Posterior cingulate gyrus (tissue), 11 donors: ENCODE measurements at regions not wholly inside any gene's neighbourhood (a gene's known extent, or its start where the extent isn't known, plus 50 kb on each side); places are given as distances from the start of the nearest gene placed in this dataset.
A peak's percentile ranks its signal among the peaks of the same experiment; 100 is the strongest.
"Not testable (repeated sequence)": the region's sequence is repeated elsewhere in the genome, so short reads cannot be mapped to it uniquely, and the experiment has no call there.

Source experiments
- DNase-seq, 10 donors: peaks; one replicate each; pipeline versions ENCODE4 v3.0.0 to v3.0.0-alpha.2; 2020 to 2021; ENCODE audit warnings: mixed read lengths in 3 of 10
- intact Hi-C: fragments of 100-400 bp; cut with DNase I; formaldehyde crosslinking; loops from one replicate; pipeline ENCODE4 v1.15.1; 2023

GRCh38 chr13:89380101-89380500 lies 1708.9 kb downstream of the SLITRK5 start:
- no peak for DNase-seq
- intact Hi-C loops = no loop called here

DNA sequence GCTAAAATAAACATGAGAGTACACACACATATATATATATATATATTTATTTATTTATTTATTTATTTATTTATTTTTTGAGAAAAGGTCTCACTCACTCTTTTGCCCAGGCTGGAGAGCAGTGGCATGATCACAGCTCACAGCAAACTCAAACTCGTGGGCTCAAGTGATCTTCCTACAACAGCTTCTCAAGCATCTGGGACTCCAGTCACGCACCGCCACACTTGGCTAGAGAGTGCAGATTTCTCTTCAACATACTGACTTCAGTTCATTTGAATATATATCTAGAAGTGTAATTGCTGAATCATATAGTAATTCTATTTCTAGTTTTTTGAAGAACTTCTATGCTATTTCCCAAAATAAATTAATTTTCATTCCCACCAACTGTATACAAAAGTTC lies 1711.8 kb downstream of the SLITRK5 start:
- intact Hi-C loops = no loop called here
- no peak for DNase-seq

DNA sequence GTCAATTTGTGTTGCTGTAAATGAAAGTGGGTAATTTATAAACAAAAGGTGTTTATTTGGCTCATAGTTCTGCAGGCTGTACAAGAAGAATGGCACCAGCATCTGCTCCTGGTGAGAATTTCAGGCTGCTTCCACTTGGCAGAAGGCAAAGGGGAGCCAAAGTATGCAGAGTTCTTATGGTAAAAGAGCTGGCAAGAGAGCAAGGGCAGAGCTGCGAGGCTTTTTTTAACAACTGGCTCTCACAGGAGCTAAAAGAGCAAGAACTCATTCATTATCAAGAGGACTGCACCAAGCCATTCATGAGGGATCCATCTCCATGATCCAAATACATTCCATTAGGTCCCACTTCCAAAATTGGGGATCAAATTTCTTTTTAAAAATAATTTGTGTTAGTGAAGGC lies 1712.7 kb downstream of the SLITRK5 start:
- DNase-seq = no peak
- intact Hi-C loops = no loop called here

GRCh38 chr13:89393758-89394304 lies 1722.7 kb downstream of the SLITRK5 start:
- intact Hi-C loops = no loop called here
- no peak for DNase-seq

DNA sequence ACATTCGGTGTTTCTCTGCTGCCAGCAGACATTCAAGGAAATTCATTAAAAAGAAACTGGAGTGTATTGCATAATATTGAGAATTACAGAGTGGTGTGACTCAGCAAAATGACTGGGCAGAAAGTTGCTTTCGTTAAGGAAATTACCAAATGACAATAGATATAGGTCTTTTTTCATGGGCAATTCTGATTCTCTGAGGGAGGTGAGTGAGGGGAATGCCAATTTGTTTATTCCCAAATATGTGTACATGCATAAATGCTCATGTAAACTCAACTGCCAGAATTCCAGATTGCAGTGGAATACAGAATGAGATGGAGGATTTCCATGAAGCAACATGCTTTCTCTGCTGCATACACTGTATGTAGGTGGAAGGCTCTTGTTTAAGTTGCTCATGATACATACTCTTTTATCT lies 1730.1 kb downstream of the SLITRK5 start:
- DNase-seq = no peak

GRCh38 chr13:89402211-89402610 lies 1731.0 kb downstream of the SLITRK5 start:
- no peak for DNase-seq

More for the DNA sequence above, 1730.1 kb downstream of the SLITRK5 start:
- intact Hi-C loops = no loop called here

GRCh38 chr13:89406096-89406495 lies 1734.9 kb downstream of the SLITRK5 start:
- intact Hi-C loops, DNase-seq: not testable (repeated sequence)

More at GRCh38 chr13:89402211-89402610, 1731.0 kb downstream of the SLITRK5 start:
- intact Hi-C loops = no loop called here

GRCh38 chr13:89407357-89407756 lies 1736.2 kb downstream of the SLITRK5 start:
- intact Hi-C loops = no loop called here
- no peak for DNase-seq

DNA sequence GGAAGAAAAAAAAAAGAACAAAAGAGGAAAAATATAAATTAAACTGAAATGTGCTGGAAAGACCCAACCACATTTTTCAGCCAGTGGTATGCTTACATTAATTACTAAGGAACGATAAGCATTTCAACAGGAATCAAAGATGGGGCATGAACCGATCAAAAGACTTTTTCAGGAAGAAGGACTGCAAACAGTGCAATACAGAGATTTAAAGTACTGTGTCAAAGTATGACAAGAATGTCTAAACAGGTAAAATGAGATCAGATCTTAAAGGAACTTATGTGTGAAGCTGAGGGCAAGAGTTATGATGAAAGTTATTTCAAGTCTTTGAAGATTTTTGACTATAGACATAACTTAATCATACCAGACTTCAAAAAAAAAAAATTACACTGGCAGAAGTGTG lies 1761.8 kb downstream of the SLITRK5 start:
- DNase-seq = no peak
- intact Hi-C loops = no loop called here

DNA sequence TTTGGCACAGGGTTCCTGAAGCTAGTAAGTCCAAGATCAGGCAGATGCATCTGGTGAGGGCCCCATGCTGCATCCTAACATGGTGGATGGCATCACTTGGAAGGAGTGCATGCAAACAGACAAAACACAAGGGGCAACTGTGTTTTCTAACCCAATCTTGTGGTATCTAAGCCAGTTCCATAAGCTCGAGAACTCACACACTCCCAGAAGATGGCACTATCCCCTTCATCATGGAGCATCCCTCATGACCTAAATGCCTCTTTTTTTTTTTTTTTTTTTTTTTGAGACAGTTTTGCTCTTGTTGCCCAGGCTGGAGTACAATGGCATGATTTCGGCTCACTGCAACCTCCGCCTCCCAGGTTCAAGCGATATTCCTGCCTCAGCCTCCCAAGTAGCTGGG lies 1763.5 kb downstream of the SLITRK5 start:
- DNase-seq = peak in 1 of 10 donors; percentile 30
- intact Hi-C loops = not testable (repeated sequence)

DNA sequence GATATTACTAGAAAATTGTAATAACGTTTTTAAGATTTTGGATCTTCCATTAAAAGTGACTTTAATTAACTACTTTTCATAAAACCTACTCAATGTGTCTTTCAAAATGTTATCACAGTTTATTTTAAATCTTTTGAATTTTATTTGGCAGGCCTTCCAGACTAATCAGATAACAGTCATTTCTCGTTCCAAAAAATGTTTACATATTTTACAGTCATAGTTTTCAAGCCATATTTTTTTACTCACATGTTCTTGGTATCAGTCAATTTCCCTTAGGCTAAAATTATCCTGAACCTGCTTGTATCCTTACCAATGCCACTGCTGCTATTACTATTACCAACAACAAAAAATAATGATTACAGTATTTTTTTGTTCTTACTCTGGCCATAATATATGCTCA lies 1783.5 kb downstream of the SLITRK5 start:
- no peak for DNase-seq
- intact Hi-C loops = no loop called here

DNA sequence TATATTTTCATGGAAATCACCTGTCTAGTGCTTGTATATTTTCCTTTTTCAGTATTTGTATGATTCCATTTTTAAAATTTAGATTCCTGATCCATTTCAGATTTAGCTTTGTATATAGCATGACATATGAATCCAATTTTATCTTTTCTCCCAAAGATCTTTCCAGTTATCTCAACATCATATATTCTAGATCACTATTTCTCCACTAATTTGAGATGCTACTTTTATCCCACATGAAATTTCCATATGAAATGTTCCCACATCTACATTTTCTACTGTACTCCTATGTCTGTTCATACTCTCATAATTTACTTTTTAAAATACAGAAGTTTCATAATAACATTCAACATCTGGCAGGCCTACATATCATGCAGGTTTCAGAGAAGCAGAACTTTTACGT lies 1784.1 kb downstream of the SLITRK5 start:
- intact Hi-C loops = no loop called here
- DNase-seq = no peak

DNA sequence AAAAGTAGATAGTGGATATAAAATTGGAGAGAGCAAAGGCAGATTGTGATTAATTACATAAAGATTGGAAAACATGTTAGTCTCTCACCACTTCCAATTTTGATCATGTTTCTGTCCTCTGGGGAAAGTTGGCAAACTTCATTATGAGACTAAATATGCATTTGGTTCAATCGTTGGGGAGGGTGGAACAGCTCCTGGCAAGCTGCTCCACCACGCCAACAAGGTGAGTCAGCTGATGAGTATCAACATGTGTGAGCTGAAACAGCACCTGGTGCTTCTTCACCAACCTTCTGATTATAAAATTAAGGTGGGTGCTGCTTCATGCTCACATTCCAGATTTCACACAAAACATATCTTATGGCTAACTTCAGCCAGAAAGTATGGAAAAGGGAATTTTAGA lies 1784.6 kb downstream of the SLITRK5 start:
- intact Hi-C loops = no loop called here
- peak in 1 of 10 donors; percentile 16 for DNase-seq

GRCh38 chr13:89457977-89458376 lies 1786.8 kb downstream of the SLITRK5 start:
- intact Hi-C loops = no loop called here
- DNase-seq = no peak

DNA sequence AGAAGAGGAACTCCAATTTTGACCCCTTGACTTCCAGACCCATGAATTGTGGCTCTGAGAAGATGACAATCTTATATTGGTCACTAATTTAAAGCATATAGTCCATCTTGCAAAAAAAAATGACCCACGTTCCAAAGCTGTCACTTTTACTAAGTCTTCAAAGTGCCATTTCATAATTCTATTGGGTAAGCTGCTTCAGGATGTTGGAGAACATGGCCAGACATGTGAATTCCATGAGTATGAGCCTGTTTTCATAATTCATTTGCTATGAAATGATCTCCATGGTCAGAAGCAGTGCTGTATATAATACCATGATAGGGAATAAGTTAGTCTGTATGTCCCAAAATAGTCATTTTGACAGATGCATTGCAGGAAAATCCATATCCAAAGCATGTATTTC lies 1787.3 kb downstream of the SLITRK5 start:
- intact Hi-C loops = no loop called here
- DNase-seq = no peak

DNA sequence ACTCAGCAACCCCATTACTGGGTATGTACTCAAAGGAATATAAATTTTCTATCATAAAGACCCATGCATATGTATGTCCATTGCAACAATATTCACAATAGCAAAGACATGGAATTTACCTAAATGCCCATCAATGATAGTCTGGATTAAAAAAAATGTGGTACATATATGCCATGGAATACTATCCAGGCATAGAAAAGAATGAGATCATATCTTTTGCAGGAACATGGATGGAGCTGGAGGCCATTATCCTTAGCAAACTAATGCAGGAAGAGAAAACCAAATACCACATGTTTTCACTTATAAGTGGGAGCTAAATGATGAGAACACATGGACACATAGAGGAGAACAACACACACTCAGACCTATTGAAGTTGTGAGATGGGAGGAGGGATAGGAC lies 1789.7 kb downstream of the SLITRK5 start:
- intact Hi-C loops, DNase-seq: not testable (repeated sequence)

DNA sequence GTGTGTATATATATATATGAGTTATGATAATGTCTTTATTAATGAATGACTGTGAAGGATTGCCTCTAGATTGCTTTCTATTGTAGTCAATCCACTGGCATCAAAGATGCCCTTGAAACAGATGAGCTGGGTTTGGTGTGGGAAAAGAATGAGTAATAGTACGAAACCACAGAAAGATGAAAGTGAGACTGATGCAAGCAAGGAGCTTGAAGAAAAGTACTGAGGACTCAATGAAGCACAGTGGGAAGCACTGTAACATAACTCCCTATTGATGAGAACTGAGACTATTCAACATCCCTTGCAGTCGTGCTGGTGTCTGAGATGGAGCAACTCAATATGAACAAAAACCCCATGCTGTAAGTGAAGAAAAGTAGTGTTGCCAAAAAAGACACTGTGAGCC lies 1794.2 kb downstream of the SLITRK5 start:
- no peak for DNase-seq
- intact Hi-C loops = no loop called here

- DNase-seq = no peak
- intact Hi-C loops = no loop called here
Observed at GRCh38 chr13:89468081-89468480, 1796.9 kb downstream of the SLITRK5 start.

DNA sequence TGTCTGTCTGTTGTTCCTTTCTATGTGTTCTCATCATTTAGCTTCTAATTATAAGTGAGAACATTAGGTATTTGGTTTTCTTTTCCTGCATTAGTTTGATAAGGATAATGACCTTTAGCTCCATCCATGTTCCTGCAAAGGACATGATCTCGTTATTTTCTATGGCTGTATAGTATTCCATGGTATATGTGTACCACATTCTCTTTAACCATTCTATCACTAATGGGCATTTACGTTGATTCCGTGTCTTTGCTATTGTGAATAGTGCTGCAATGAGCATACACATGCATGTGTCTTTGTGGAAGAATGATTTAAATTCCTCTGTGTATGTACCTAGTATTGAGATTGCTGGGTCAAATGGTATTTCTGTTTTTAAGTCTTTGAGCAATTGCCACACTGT lies 1799.7 kb downstream of the SLITRK5 start:
- intact Hi-C loops = no loop called here
- DNase-seq = no peak

DNA sequence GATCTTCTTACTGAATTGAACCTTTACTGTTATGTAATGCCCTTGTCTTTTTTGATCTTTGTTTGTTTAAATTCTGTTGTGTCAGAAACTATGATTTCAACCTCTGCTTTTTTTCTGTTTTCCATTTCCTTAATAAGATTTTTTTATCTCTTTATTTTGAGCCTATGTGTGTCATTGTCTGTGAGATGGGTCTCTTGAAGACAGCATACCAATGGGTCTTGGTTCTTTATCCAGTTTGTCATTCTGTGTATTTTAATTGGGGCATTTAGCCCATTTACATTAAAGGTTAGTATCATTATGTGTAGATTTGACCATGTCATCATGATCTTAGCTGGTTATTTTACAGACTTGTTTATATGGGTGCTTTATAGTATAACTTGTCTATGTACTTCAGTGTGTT lies 1803.3 kb downstream of the SLITRK5 start:
- intact Hi-C loops = no loop called here
- no peak for DNase-seq

DNA sequence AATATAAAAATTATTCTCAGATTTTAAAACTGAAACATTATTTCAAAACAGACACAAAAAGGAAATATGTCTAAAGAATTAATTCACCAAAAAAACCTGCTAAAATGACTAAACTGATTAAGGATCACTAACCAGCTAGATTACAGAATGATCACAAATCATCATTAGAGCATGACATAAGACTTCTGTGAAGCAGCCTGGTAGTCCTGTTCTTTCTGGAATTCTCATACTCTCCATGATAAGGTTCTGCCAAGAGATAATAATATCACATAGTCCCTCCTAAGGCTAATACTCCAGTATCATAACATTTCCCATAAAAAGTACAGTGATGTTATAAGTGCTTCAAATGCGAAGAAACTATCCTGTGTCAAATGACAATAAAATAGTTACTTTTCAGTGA lies 1814.9 kb downstream of the SLITRK5 start:
- intact Hi-C loops = no loop called here
- DNase-seq = no peak

- DNase-seq = no peak
- intact Hi-C loops = no loop called here
Observed at GRCh38 chr13:89486709-89487108, 1815.5 kb downstream of the SLITRK5 start.

DNA sequence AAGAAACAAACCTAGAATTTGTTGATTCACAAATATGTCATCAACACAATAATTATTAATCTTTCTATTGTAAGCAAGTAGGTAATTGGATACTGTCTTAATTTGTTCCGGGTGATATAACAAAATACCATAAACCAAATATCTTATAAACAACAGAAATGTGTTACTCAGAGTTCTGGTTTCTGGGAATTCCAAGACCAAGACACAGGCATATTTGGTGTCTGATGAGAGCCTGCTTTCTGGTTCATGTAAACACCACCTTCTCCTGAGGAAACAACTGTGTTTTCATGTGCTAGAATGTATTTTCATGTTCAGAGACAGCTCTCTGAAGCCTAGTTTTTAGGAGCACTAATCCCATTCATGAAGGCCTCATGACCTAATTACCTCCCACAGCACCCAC lies 1819.5 kb downstream of the SLITRK5 start:
- no peak for DNase-seq
- intact Hi-C loops = no loop called here
